ENCODE measurements at regions not wholly inside any gene's neighbourhood (a gene's known extent, or its start where the extent isn't known, plus 50 kb on each side); places are given as distances from the start of the nearest gene placed in this dataset.

DNA sequence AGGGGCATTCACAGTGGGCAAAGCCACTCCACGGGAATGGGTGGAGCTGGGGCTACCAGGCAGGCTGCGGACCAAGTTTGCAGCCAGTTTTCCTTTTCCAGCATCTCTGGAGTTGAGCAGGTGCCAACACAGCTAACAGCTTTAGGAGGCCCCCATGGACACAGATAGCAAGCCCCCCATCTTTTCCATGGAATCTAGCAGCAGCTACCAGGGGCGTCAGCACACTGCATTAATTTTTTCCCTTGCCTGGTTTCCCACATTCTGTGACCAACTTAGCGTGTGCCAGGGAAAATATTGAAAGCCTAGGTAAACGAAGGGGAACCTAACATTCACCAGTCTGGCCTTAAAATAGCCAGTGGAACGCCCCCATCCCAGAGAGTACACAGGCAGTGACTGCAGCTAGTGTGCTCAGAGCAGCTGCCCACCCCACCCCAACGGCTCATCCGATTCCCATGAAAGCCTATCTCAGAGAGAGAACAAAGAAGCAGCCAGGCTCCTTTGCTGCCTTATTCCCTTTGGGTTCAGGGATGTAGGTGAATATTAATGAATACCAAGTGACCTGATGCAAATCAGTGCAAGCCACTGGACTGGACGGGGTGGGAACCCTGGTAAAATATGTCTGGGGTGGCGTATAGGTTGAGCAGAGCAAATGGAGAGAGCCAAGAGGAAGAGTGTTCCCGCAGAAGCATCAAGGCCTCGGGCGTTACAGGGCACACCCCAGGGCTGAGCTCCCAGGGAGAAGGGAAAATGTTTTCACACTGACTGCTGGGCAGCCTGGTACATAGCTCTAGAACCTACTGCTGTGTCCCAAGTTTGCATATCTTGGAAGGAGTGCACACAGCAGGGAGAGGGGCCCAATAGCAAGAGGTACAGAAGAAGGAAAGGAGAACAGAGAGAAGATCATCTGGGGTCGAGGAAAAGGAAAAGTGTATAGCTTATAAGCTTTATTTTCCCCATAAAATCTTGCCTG, 73.9 kb upstream of the SOX9 start:
- TF ChIP-seq TCF12 (IDR thresholded peaks at IDR 0.05; ENCODE audit: low read depth) (no peak), NFIC (IDR thresholded peaks at IDR 0.05) (no peak), YY1 (IDR thresholded peaks at IDR 0.05; ENCODE audit: low read depth) (no peak), TEAD4 (IDR thresholded peaks at IDR 0.05) (no peak), EGR1 (IDR thresholded peaks at IDR 0.05) (no peak), EP300 (IDR thresholded peaks at IDR 0.05; ENCODE audit: borderline replicate concordance) (no peak)
- TF ChIP-seq, protein P1, sequence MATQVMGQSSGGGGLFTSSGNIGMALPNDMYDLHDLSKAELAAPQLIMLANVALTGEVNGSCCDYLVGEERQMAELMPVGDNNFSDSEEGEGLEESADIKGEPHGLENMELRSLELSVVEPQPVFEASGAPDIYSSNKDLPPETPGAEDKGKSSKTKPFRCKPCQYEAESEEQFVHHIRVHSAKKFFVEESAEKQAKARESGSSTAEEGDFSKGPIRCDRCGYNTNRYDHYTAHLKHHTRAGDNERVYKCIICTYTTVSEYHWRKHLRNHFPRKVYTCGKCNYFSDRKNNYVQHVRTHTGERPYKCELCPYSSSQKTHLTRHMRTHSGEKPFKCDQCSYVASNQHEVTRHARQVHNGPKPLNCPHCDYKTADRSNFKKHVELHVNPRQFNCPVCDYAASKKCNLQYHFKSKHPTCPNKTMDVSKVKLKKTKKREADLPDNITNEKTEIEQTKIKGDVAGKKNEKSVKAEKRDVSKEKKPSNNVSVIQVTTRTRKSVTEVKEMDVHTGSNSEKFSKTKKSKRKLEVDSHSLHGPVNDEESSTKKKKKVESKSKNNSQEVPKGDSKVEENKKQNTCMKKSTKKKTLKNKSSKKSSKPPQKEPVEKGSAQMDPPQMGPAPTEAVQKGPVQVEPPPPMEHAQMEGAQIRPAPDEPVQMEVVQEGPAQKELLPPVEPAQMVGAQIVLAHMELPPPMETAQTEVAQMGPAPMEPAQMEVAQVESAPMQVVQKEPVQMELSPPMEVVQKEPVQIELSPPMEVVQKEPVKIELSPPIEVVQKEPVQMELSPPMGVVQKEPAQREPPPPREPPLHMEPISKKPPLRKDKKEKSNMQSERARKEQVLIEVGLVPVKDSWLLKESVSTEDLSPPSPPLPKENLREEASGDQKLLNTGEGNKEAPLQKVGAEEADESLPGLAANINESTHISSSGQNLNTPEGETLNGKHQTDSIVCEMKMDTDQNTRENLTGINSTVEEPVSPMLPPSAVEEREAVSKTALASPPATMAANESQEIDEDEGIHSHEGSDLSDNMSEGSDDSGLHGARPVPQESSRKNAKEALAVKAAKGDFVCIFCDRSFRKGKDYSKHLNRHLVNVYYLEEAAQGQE (IDR thresholded peaks at IDR 0.05; ENCODE audit: low read depth) = no peak
